WTC11 (cell line): ENCODE measurements at regions not wholly inside any gene's neighbourhood (a gene's known extent, or its start where the extent isn't known, plus 50 kb on each side); places are given as distances from the start of the nearest gene placed in this dataset.

Experiments used
- ATAC-seq: fragments of 200-7000 bp; cut with Tn5 transposase; 2 replicates; pipeline ENCODE4 v1.10.0; 2021; ENCODE audit warnings: mild to moderate bottlenecking, moderate library complexity
- CTCF ChIA-PET: fragments of 300-600 bp; sonication (Branson Sonifier 250); formaldehyde crosslinking; loops from one replicate; lab custom pipeline; 2021; ENCODE audit warnings: antibody characterized with exemption; lab: Charles Lee
- POLR2A ChIA-PET: fragments of 350-600 bp; sonication (Branson Sonifier 250); formaldehyde crosslinking; loops from one replicate; lab custom pipeline; 2021; ENCODE audit warnings: antibody characterized with exemption; lab: Charles Lee
- DNase-seq: peaks from one replicate; pipeline ENCODE4 v3.0.0; 2021; ENCODE audit warnings: low spot score
- H3K27ac Mint-ChIP-seq: 2 replicates; pipeline ENCODE4 v1.8.0; 2021; ENCODE audit warnings: mixed read lengths
- H3K27me3 Mint-ChIP-seq: 2 replicates; pipeline ENCODE4 v1.8.0; 2021; ENCODE audit warnings: low read depth, mild to moderate bottlenecking, moderate library complexity, mixed read lengths
- H3K36me3 Mint-ChIP-seq: 2 replicates; pipeline ENCODE4 v1.8.0; 2021; ENCODE audit warnings: mixed read lengths
- H3K4me1 Mint-ChIP-seq: 2 replicates; pipeline ENCODE4 v1.8.0; 2022; ENCODE audit warnings: mixed read lengths
- H3K4me3 Mint-ChIP-seq: 2 replicates; pipeline ENCODE4 v1.8.0; 2021; ENCODE audit warnings: mild to moderate bottlenecking, moderate library complexity, mixed read lengths
- H3K9me3 Mint-ChIP-seq: 2 replicates; pipeline ENCODE4 v1.8.0; 2021; ENCODE audit warnings: mixed read lengths
- ATF1 ChIP-seq: sonication (generic); formaldehyde crosslinking; IDR thresholded peaks from 2 replicates; pipeline ENCODE4 v1.8.1; 2023; ENCODE audit warnings: mild to moderate bottlenecking, moderate library complexity, missing genetic modification reagents
- CREB1 ChIP-seq: sonication (generic); formaldehyde crosslinking; IDR thresholded peaks from 2 replicates; pipeline ENCODE4 v1.8.0; 2023; ENCODE audit warnings: mild to moderate bottlenecking, missing genetic modification reagents
- E2F1 ChIP-seq: sonication (generic); formaldehyde crosslinking; IDR thresholded peaks from 2 replicates; pipeline ENCODE4 v1.8.0; 2022; ENCODE audit warnings: mild to moderate bottlenecking, missing genetic modification reagents
- ERG ChIP-seq: fragments of 250-450 bp; sonication (Bioruptor Pico); IDR thresholded peaks from 2 replicates; pipeline ENCODE4 v1.8.0; 2021; ENCODE audit warnings: mild to moderate bottlenecking
- KAT7 ChIP-seq: sonication (generic); formaldehyde crosslinking; IDR thresholded peaks from 2 replicates; pipeline ENCODE4 v1.8.1; 2023; ENCODE audit warnings: missing genetic modification reagents, mild to moderate bottlenecking, borderline replicate concordance
- MAX ChIP-seq: sonication (generic); formaldehyde crosslinking; IDR thresholded peaks from 2 replicates; pipeline ENCODE4 v1.8.0; 2022; ENCODE audit warnings: mild to moderate bottlenecking, missing genetic modification reagents
- PRRX2 ChIP-seq: fragments of 250-450 bp; sonication (Bioruptor Pico); IDR thresholded peaks from 2 replicates; pipeline ENCODE4 v1.8.0; 2021; ENCODE audit warnings: mild to moderate bottlenecking
- RORB ChIP-seq: fragments of 250-450 bp; sonication (Bioruptor Pico); IDR thresholded peaks from 2 replicates; pipeline ENCODE4 v1.9.0; 2021; ENCODE audit warnings: mild to moderate bottlenecking
- SMAD4 ChIP-seq: sonication (generic); formaldehyde crosslinking; IDR thresholded peaks from 2 replicates; pipeline ENCODE4 v1.8.0; 2022; ENCODE audit warnings: mild to moderate bottlenecking, missing genetic modification reagents
- SP1 ChIP-seq: sonication (generic); formaldehyde crosslinking; conservative IDR thresholded peaks from 2 replicates; pipeline ENCODE4 v1.8.1; 2022; ENCODE audit warnings: missing genetic modification reagents
- STAT6 ChIP-seq: sonication (generic); formaldehyde crosslinking; conservative IDR thresholded peaks from 2 replicates; pipeline ENCODE4 v1.8.1; 2023; ENCODE audit warnings: mild to moderate bottlenecking, low read depth, missing genetic modification reagents, moderate library complexity
- USF2 ChIP-seq: sonication (generic); formaldehyde crosslinking; IDR thresholded peaks from 2 replicates; pipeline ENCODE4 v1.8.1; 2023; ENCODE audit warnings: mild to moderate bottlenecking, missing genetic modification reagents, moderate library complexity
- ZMAT4 ChIP-seq: fragments of 250-450 bp; sonication (Bioruptor Pico); IDR thresholded peaks from 2 replicates; pipeline ENCODE4 v1.9.0; 2021; ENCODE audit warnings: mild to moderate bottlenecking
- ZNF219 ChIP-seq: sonication (generic); formaldehyde crosslinking; IDR thresholded peaks from 2 replicates; pipeline ENCODE4 v1.8.0; 2023; ENCODE audit warnings: missing genetic modification reagents, mild to moderate bottlenecking, borderline replicate concordance
- ZNF396 ChIP-seq: fragments of 250-450 bp; sonication (Bioruptor Pico); IDR thresholded peaks from 2 replicates; pipeline ENCODE4 v1.8.0; 2021; ENCODE audit warnings: mild to moderate bottlenecking, moderate library complexity, borderline replicate concordance
- TF ChIP-seq, protein P1 (sequence below): sonication (generic); formaldehyde crosslinking; IDR thresholded peaks from 2 replicates; pipeline ENCODE4 v1.8.0; 2022; ENCODE audit warnings: mild to moderate bottlenecking, missing genetic modification reagents

- TF ChIP-seq ZNF396: no peak
- TF ChIP-seq, all 79 proteins: peak for 0
Measured at GRCh38 chr1:79819140-79819539, 812.6 kb upstream of the ADGRL4 start (continued).

DNA sequence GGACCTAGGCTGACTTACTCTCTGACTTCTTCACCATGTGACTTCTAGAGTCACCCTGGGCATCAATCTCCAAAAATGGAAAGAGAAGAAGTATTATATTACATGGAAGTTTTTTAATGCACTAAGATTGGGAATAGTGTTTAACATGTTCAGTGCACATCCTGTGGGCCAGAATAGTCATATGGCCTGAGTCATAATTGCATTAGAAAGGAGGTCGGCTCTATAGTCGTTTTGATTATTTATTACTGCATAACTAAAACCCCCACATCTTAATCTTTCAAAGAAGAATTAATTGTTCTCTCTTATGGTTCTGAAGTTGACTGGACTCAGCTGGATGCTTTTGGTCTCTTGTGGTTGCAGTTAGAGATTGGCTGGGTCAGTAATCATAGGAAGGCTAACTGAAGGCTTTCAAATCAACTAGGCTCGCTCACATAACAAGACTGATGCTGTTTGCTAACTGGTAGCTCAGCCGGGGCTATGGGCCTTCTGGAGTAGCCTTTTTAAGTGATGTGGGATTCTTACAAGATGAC lies 810.6 kb upstream of the ADGRL4 start:
- CTCF ChIA-PET: no interaction called here
- ATAC-seq: no peak

More for the DNA sequence above, 810.6 kb upstream of the ADGRL4 start:
- Mint-ChIP-seq H3K36me3 (no peaks in the 10 kb centered on the region), H3K4me1 (no peaks in the 10 kb centered on the region), H3K27ac (no peak overlapping the region), H3K9me3 (no peaks in the 10 kb centered on the region), H3K4me3 (no peak overlapping the region), H3K27me3 (no peaks in the 10 kb centered on the region)
- TF ChIP-seq MAX (CRISPR knock-in tag) (no peak), PRRX2 (CRISPR knock-in tag) (no peak), SMAD4 (no peak), SP1 (CRISPR knock-in tag) (no peak), RORB (CRISPR knock-in tag) (no peak), USF2 (CRISPR knock-in tag) (no peak), ERG (no peak), STAT6 (CRISPR knock-in tag) (no peak), KAT7 (CRISPR knock-in tag) (no peak), ATF1 (CRISPR knock-in tag) (no peak), ZMAT4 (no peak), CREB1 (no peak), ZNF396 (no peak), E2F1 (no peak), ZNF219 (CRISPR knock-in tag) (no peak)
- TF ChIP-seq, protein P1, sequence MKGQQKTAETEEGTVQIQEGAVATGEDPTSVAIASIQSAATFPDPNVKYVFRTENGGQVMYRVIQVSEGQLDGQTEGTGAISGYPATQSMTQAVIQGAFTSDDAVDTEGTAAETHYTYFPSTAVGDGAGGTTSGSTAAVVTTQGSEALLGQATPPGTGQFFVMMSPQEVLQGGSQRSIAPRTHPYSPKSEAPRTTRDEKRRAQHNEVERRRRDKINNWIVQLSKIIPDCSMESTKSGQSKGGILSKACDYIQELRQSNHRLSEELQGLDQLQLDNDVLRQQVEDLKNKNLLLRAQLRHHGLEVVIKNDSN (CRISPR knock-in tag): no peak
- DNase-seq: no peak
- POLR2A ChIA-PET: no interaction called here
